ENCODE measurements at regions not wholly inside any gene's neighbourhood (a gene's known extent, or its start where the extent isn't known, plus 50 kb on each side); places are given as distances from the start of the nearest gene placed in this dataset.

GRCh38 chr1:30042438-30043147 is 680.8 kb downstream of the MATN1 start:
- TF ChIP-seq CTCF (IDR thresholded peaks at IDR 0.05; ENCODE audit: low read depth, low read length, missing control alignments): no peak
- DNase-seq (ENCODE audit: low read depth): no peak
- H3K4me3 ChIP-seq (ENCODE audit: low read depth, low read length): no peak overlapping the region

DNA sequence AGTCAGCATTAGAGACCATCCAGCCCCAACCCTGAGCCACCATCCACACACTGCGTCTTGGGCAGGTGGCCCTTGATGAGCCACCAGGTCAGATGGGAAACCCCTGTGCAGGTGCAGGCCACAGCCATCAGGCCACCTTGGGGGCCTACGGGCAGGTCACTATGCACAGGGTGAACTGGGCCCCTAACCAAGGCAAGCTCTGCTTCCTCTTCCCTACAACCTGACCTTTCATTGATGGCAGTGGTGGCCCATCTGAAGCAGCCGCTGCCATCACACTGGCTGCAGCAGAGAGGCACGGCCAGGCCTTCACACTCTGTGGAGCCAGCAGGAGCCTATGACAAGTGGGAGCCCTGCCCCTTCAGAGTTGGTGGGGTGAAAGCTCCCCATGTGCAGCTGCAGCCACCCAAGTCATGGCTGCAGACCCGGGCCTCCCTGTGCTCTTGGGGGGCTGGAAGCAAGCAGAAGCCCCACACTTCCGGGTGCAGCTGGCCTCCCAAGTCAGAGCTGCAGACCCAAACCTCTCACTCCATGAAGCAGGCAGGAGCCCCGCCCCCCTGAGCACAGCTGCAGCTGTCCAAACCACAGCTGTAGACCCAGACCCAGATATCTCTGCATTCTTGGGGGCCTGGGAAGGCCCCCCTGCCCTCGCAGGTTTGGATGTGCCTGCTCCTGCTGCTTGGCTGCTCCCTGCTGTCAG is 681.5 kb downstream of the MATN1 start:
- no peak for TF ChIP-seq CTCF (IDR thresholded peaks at IDR 0.05; ENCODE audit: low read depth, low read length, missing control alignments)
- H3K4me3 ChIP-seq (ENCODE audit: low read depth, low read length): no peak overlapping the region

DNA sequence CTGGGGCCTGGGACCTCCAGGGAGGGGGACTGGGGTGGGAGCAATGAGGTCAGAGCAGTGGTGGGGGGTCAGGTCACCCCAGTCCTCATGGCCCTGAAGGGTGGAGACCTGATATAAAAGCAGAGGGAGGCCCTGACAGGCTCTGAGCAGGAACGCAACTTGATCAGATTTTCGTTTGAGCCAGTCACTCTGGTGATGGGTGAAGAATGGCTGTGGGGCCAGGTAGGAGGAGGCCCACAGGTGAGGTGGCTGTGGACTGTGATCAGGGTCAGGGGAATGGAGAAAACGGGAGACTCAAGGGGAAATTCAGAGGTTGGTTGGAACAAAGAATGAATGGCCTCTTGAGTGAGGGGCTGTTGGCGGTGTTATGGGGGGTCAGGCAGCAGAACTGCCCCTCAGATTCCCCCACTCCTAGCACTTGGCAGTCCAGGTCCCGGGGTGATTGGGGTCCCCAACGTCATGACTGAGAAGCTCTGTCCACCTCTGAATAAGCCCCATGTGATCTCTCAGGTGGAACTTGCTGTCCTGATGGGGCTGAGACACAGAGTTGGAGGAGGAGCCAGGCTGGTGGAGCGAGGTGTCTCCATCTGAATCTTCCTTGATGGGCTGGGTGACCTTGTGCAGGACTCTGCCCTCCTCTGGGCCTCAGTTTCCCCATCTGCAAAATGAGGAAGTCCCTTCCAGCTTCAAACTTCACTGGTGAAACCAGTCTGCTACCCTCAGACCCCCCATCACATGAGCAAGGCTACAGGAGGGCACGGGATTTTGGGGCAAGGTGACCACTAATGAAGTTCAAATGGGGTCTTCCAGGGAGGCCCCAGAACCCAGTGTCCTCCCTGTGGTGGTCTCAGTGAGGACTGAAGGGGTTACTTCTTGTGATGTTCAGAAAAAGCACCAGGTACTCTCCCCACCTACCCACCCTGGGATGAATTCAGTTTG is 683.0 kb downstream of the MATN1 start:
- H3K4me3 ChIP-seq (ENCODE audit: low read depth, low read length): no peak overlapping the region
- DNase-seq (ENCODE audit: low read depth): no peak
- TF ChIP-seq CTCF (IDR thresholded peaks at IDR 0.05; ENCODE audit: low read depth, low read length, missing control alignments): no peak

More for the DNA sequence above, 681.5 kb downstream of the MATN1 start:
- DNase-seq (ENCODE audit: low read depth): no peak

DNA sequence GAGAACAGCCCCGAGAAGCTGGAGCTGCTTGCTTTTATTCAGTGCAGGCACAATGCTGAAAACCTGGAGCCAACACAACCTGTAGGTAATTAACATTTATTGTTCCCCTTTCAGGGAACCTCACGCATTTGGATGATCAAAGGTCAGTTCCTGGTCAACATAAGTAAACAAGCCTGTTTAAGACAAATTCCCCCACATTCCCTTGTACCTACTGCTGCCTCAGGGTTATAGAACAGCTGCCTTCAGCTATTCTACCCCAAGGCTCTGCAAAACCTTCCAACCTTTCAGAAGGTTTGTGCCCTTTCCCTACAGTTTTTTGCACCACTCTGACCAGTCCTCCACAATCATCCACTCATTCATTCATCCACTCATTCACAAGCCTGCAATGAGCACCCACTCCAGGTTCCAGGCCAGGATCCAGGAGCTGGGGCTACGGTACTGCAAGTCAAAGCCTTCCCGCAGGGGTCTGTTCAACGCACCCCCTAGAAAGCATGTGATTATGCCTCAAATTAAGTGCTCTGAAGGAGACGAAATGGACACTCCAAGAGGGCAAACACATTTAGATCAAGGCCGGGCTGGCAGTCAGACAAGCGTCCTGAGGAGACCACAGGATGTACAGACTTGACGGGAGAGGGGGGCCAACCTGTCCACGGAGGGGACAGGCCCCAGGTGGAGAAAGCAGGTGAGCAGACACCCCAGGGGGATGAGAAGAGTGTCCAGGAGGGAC is 683.9 kb downstream of the MATN1 start:
- no peak for DNase-seq (ENCODE audit: low read depth)
- no peak for TF ChIP-seq CTCF (IDR thresholded peaks at IDR 0.05; ENCODE audit: low read depth, low read length, missing control alignments)
- H3K4me3 ChIP-seq (ENCODE audit: low read depth, low read length): no peak overlapping the region

GRCh38 chr1:30038134-30039025 is 685.0 kb downstream of the MATN1 start:
- no peak for DNase-seq (ENCODE audit: low read depth)
- TF ChIP-seq CTCF (IDR thresholded peaks at IDR 0.05; ENCODE audit: low read depth, low read length, missing control alignments): no peak
- no peak overlapping the region for H3K4me3 ChIP-seq (ENCODE audit: low read depth, low read length)
